C4-2B (cell line): ENCODE measurements at regions not wholly inside any gene's neighbourhood (a gene's known extent, or its start where the extent isn't known, plus 50 kb on each side); places are given as distances from the start of the nearest gene placed in this dataset.

Source experiments
- CTCF ChIP-seq: fragments of 450-650 bp; conservative IDR thresholded peaks from 2 replicates; pipeline ENCODE4 v1.5.1; 2017; ENCODE audit warnings: mild to moderate bottlenecking
- ZFX ChIP-seq: fragments of 450-650 bp; IDR thresholded peaks from 2 replicates; pipeline ENCODE4 v1.6.1; 2017

GRCh38 chr1:199161766-199162303, 523.0 kb downstream of the PTPRC start:
- TF ChIP-seq CTCF (no peak), ZFX (no peak)
